ENCODE measurements at regions not wholly inside any gene's neighbourhood (a gene's known extent, or its start where the extent isn't known, plus 50 kb on each side); places are given as distances from the start of the nearest gene placed in this dataset.
"Not testable (repeated sequence)": the region's sequence is repeated elsewhere in the genome, so short reads cannot be mapped to it uniquely, and the experiment has no call there.

DNA sequence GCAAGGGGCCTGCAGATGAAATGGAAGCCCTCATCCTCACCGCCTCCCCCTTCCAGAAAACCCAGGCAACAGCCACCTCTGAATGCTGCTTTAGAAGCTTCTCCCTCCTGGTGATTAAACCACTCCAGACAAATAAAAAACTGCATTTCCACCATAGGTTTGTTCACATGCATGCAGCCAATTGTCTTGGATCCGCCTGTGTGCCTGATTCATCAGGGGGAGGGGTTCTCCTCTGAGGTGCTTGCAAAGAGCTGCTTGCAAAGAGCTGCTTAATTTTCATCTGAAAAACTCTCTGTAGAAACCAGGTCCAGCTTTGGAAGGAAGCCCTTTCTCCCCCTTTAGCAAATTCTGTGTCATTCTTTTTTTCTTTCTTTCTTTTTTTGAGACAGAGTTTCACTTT lies 100.6 kb downstream of the DEFB131A start:
- TF ChIP-seq, protein P1, sequence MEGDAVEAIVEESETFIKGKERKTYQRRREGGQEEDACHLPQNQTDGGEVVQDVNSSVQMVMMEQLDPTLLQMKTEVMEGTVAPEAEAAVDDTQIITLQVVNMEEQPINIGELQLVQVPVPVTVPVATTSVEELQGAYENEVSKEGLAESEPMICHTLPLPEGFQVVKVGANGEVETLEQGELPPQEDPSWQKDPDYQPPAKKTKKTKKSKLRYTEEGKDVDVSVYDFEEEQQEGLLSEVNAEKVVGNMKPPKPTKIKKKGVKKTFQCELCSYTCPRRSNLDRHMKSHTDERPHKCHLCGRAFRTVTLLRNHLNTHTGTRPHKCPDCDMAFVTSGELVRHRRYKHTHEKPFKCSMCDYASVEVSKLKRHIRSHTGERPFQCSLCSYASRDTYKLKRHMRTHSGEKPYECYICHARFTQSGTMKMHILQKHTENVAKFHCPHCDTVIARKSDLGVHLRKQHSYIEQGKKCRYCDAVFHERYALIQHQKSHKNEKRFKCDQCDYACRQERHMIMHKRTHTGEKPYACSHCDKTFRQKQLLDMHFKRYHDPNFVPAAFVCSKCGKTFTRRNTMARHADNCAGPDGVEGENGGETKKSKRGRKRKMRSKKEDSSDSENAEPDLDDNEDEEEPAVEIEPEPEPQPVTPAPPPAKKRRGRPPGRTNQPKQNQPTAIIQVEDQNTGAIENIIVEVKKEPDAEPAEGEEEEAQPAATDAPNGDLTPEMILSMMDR (IDR thresholded peaks at IDR 0.05): not testable (repeated sequence)
- not testable (repeated sequence) for TF ChIP-seq EZH2 (IDR thresholded peaks at IDR 0.05; ENCODE audit: borderline replicate concordance, insufficient read depth, low read depth, low read length, poor library complexity, severe bottlenecking)
